ENCODE measurements at regions not wholly inside any gene's neighbourhood (a gene's known extent, or its start where the extent isn't known, plus 50 kb on each side); places are given as distances from the start of the nearest gene placed in this dataset.

- Mint-ChIP-seq H3K36me3 (ENCODE audit: insufficient read depth) (peaks cover 2% of the 10 kb centered on the region), H3K4me3 (no peak overlapping the region), H3K4me1 (no peaks in the 10 kb centered on the region), H3K27ac (ENCODE audit: low read depth) (no peak overlapping the region), H3K27me3 (peaks cover 38% of the 10 kb centered on the region), H3K9me3 (no peaks in the 10 kb centered on the region)
- no peak for DNase-seq (ENCODE audit: low spot score in 2 of 2)
- no peak for ATAC-seq (replicated peaks; ENCODE audit: extremely low read depth, poor library complexity, severe bottlenecking)
These were observed 204.9 kb upstream of the ZMIZ1 start for GRCh38 chr10:78863906-78864239.

- Mint-ChIP-seq H3K9me3 (no peaks in the 10 kb centered on the region), H3K4me1 (no peaks in the 10 kb centered on the region), H3K36me3 (ENCODE audit: insufficient read depth) (peaks cover 2% of the 10 kb centered on the region), H3K27me3 (peaks cover 38% of the 10 kb centered on the region), H3K4me3 (no peak overlapping the region), H3K27ac (ENCODE audit: low read depth) (no peak overlapping the region)
- no peak for ATAC-seq (replicated peaks; ENCODE audit: extremely low read depth, poor library complexity, severe bottlenecking)
- DNase-seq (ENCODE audit: low spot score in 2 of 2): no peak
These were observed 203.8 kb upstream of the ZMIZ1 start for GRCh38 chr10:78864761-78865537.

GRCh38 chr10:78865538-78865875, 203.3 kb upstream of the ZMIZ1 start:
- ATAC-seq (replicated peaks; ENCODE audit: extremely low read depth, poor library complexity, severe bottlenecking): no peak
- DNase-seq (ENCODE audit: low spot score in 2 of 2): no peak
- H3K4me3 Mint-ChIP-seq: no peak overlapping the region
- no peaks in the 10 kb centered on the region for H3K9me3 Mint-ChIP-seq
- no peak overlapping the region for H3K27ac Mint-ChIP-seq (ENCODE audit: low read depth)
- H3K27me3 Mint-ChIP-seq: peaks cover 38% of the 10 kb centered on the region
- H3K4me1 Mint-ChIP-seq: no peaks in the 10 kb centered on the region
- peaks cover 2% of the 10 kb centered on the region for H3K36me3 Mint-ChIP-seq (ENCODE audit: insufficient read depth)

GRCh38 chr10:78865931-78866717, 202.6 kb upstream of the ZMIZ1 start:
- ATAC-seq (replicated peaks; ENCODE audit: extremely low read depth, poor library complexity, severe bottlenecking) (no peak), DNase-seq (ENCODE audit: low spot score in 2 of 2) (no peak)
- no peaks in the 10 kb centered on the region for H3K4me1 Mint-ChIP-seq
- H3K27me3 Mint-ChIP-seq: peaks cover 38% of the 10 kb centered on the region
- peaks cover 2% of the 10 kb centered on the region for H3K36me3 Mint-ChIP-seq (ENCODE audit: insufficient read depth)
- no peak overlapping the region for H3K4me3 Mint-ChIP-seq
- H3K9me3 Mint-ChIP-seq: no peaks in the 10 kb centered on the region
- no peak overlapping the region for H3K27ac Mint-ChIP-seq (ENCODE audit: low read depth)

GRCh38 chr10:78866731-78867554, 201.8 kb upstream of the ZMIZ1 start:
- Mint-ChIP-seq H3K9me3 (no peaks in the 10 kb centered on the region), H3K27ac (ENCODE audit: low read depth) (no peak overlapping the region), H3K4me1 (no peaks in the 10 kb centered on the region), H3K4me3 (no peak overlapping the region), H3K27me3 (peaks cover 38% of the 10 kb centered on the region), H3K36me3 (ENCODE audit: insufficient read depth) (peaks cover 2% of the 10 kb centered on the region)
- no peak for DNase-seq (ENCODE audit: low spot score in 2 of 2)
- no peak for ATAC-seq (replicated peaks; ENCODE audit: extremely low read depth, poor library complexity, severe bottlenecking)

- Mint-ChIP-seq H3K36me3 (ENCODE audit: insufficient read depth) (peaks cover 2% of the 10 kb centered on the region), H3K4me3 (no peak overlapping the region), H3K27me3 (peaks cover 38% of the 10 kb centered on the region), H3K9me3 (no peaks in the 10 kb centered on the region), H3K4me1 (no peaks in the 10 kb centered on the region), H3K27ac (ENCODE audit: low read depth) (no peak overlapping the region)
- DNase-seq (ENCODE audit: low spot score in 2 of 2) (no peak), ATAC-seq (replicated peaks; ENCODE audit: extremely low read depth, poor library complexity, severe bottlenecking) (no peak)
These were observed 201.2 kb upstream of the ZMIZ1 start for GRCh38 chr10:78867555-78867939.

GRCh38 chr10:78868048-78868447, 200.7 kb upstream of the ZMIZ1 start:
- DNase-seq (ENCODE audit: low spot score in 2 of 2): no peak
- no peak for ATAC-seq (replicated peaks; ENCODE audit: extremely low read depth, poor library complexity, severe bottlenecking)
- Mint-ChIP-seq H3K9me3 (no peaks in the 10 kb centered on the region), H3K27me3 (peaks cover 42% of the 10 kb centered on the region), H3K27ac (ENCODE audit: low read depth) (no peak overlapping the region), H3K36me3 (ENCODE audit: insufficient read depth) (peaks cover 2% of the 10 kb centered on the region), H3K4me3 (no peak overlapping the region), H3K4me1 (no peaks in the 10 kb centered on the region)

- Mint-ChIP-seq H3K4me3 (no peak overlapping the region), H3K36me3 (ENCODE audit: insufficient read depth) (peaks cover 2% of the 10 kb centered on the region), H3K4me1 (no peaks in the 10 kb centered on the region), H3K9me3 (no peaks in the 10 kb centered on the region), H3K27me3 (peaks cover 46% of the 10 kb centered on the region), H3K27ac (ENCODE audit: low read depth) (no peak overlapping the region)
- DNase-seq (ENCODE audit: low spot score in 2 of 2) (no peak), ATAC-seq (replicated peaks; ENCODE audit: extremely low read depth, poor library complexity, severe bottlenecking) (no peak)
These were observed 200.3 kb upstream of the ZMIZ1 start for GRCh38 chr10:78868456-78868855.

GRCh38 chr10:78868861-78869260, 199.9 kb upstream of the ZMIZ1 start:
- H3K4me1 Mint-ChIP-seq: no peaks in the 10 kb centered on the region
- no peak overlapping the region for H3K4me3 Mint-ChIP-seq
- ATAC-seq (replicated peaks; ENCODE audit: extremely low read depth, poor library complexity, severe bottlenecking): no peak
- no peaks in the 10 kb centered on the region for H3K9me3 Mint-ChIP-seq
- H3K36me3 Mint-ChIP-seq (ENCODE audit: insufficient read depth): peaks cover 2% of the 10 kb centered on the region
- DNase-seq (ENCODE audit: low spot score in 2 of 2): no peak
- peaks cover 50% of the 10 kb centered on the region for H3K27me3 Mint-ChIP-seq
- no peak overlapping the region for H3K27ac Mint-ChIP-seq (ENCODE audit: low read depth)

GRCh38 chr10:78869508-78870454, 199.0 kb upstream of the ZMIZ1 start:
- Mint-ChIP-seq H3K4me1 (no peaks in the 10 kb centered on the region), H3K4me3 (no peak overlapping the region), H3K27ac (ENCODE audit: low read depth) (no peak overlapping the region), H3K27me3 (peaks cover 59% of the 10 kb centered on the region), H3K36me3 (ENCODE audit: insufficient read depth) (peaks cover 2% of the 10 kb centered on the region), H3K9me3 (no peaks in the 10 kb centered on the region)
- no peak for ATAC-seq (replicated peaks; ENCODE audit: extremely low read depth, poor library complexity, severe bottlenecking)
- no peak for DNase-seq (ENCODE audit: low spot score in 2 of 2)

- peaks cover 66% of the 10 kb centered on the region for H3K27me3 Mint-ChIP-seq
- H3K4me1 Mint-ChIP-seq: no peaks in the 10 kb centered on the region
- ATAC-seq (replicated peaks; ENCODE audit: extremely low read depth, poor library complexity, severe bottlenecking) (no peak), DNase-seq (ENCODE audit: low spot score in 2 of 2) (no peak)
- H3K4me3 Mint-ChIP-seq: no peak overlapping the region
- H3K27ac Mint-ChIP-seq (ENCODE audit: low read depth): no peak overlapping the region
- peaks cover 2% of the 10 kb centered on the region for H3K36me3 Mint-ChIP-seq (ENCODE audit: insufficient read depth)
- no peaks in the 10 kb centered on the region for H3K9me3 Mint-ChIP-seq
These were observed 198.3 kb upstream of the ZMIZ1 start for GRCh38 chr10:78870458-78870857.

- Mint-ChIP-seq H3K4me1 (no peaks in the 10 kb centered on the region), H3K36me3 (ENCODE audit: insufficient read depth) (peaks cover 2% of the 10 kb centered on the region), H3K27ac (ENCODE audit: low read depth) (no peak overlapping the region), H3K4me3 (no peak overlapping the region), H3K27me3 (peaks cover 78% of the 10 kb centered on the region), H3K9me3 (no peaks in the 10 kb centered on the region)
- ATAC-seq (replicated peaks; ENCODE audit: extremely low read depth, poor library complexity, severe bottlenecking) (no peak), DNase-seq (ENCODE audit: low spot score in 2 of 2) (no peak)
These were observed 197.0 kb upstream of the ZMIZ1 start for GRCh38 chr10:78871796-78872195.

All from central memory CD8-positive, alpha-beta T cell (primary cell).